NB4 (cell line): ENCODE measurements at regions not wholly inside any gene's neighbourhood (a gene's known extent, or its start where the extent isn't known, plus 50 kb on each side); places are given as distances from the start of the nearest gene placed in this dataset.

Source experiments
- DNase-seq: peaks from one replicate; pipeline ENCODE4 v3.0.0; 2010; ENCODE audit warnings: low read depth
- H3K4me3 ChIP-seq: one replicate; pipeline ENCODE4 v1.5.1; 2011; ENCODE audit warnings: mild to moderate bottlenecking, low read depth, low read length, moderate library complexity
- MYC ChIP-seq: IDR thresholded peaks from 2 replicates; pipeline ENCODE4 v1.6.1; 2011; ENCODE audit warnings: low read depth, low read length
- POLR2A ChIP-seq: IDR thresholded peaks from 2 replicates; pipeline ENCODE4 v1.6.1; 2011; ENCODE audit warnings: mild to moderate bottlenecking; ENCODE audit not compliant: insufficient read length; ENCODE audit errors: extremely low read depth
- TF ChIP-seq, protein P1 (sequence below): IDR thresholded peaks from one replicate; pipeline ENCODE4 v1.5.1; 2012; ENCODE audit warnings: low read depth, low read length
- TF ChIP-seq, protein P2 (sequence below): IDR thresholded peaks from 2 replicates; pipeline ENCODE4 v1.6.1; 2011; ENCODE audit warnings: low read depth, low read length

DNA sequence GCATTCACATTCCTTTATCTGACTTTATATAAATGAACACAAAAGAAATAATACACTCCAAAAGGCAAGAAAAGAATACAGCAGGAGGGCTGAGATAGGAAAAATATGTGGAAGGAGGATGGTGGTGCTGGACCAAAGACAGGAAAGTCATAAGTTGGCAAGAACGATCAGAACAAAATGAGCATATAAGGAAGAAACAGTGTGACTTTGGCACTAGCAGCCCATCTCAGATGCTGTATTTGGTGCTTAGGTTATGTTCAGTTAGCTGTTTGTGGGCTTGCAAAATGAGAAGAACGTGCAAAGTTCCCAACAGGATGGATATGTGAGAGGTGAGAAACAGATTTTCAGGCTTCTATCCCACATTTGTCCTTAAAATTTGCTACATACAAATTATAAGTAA lies 719.8 kb upstream of the ADGRL4 start:
- TF ChIP-seq MYC (no peak), POLR2A (no peak)
- TF ChIP-seq, protein P1, sequence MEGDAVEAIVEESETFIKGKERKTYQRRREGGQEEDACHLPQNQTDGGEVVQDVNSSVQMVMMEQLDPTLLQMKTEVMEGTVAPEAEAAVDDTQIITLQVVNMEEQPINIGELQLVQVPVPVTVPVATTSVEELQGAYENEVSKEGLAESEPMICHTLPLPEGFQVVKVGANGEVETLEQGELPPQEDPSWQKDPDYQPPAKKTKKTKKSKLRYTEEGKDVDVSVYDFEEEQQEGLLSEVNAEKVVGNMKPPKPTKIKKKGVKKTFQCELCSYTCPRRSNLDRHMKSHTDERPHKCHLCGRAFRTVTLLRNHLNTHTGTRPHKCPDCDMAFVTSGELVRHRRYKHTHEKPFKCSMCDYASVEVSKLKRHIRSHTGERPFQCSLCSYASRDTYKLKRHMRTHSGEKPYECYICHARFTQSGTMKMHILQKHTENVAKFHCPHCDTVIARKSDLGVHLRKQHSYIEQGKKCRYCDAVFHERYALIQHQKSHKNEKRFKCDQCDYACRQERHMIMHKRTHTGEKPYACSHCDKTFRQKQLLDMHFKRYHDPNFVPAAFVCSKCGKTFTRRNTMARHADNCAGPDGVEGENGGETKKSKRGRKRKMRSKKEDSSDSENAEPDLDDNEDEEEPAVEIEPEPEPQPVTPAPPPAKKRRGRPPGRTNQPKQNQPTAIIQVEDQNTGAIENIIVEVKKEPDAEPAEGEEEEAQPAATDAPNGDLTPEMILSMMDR = no peak
- TF ChIP-seq, protein P2, sequence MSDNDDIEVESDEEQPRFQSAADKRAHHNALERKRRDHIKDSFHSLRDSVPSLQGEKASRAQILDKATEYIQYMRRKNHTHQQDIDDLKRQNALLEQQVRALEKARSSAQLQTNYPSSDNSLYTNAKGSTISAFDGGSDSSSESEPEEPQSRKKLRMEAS = no peak
- no peak overlapping the region for H3K4me3 ChIP-seq
- no peak for DNase-seq

DNA sequence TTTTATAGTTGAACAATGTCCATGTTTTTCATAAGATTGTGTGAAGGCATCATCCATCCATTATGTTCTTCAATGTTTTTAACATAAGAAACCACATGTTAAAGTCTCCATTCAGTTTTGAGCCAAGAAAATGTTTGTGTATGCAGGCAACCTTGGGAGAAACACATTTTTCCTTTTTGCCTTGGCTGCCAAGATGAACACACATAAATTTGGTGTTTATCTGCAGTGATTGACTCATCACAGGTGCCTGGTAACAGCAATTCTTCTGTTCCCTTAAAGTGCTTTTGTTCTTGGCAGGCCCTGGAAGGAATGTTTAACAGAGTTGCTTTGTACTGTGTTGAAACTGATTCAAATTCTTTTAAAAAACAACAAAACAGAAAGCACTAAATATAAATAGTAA lies 709.9 kb upstream of the ADGRL4 start:
- no peak for TF ChIP-seq MYC
- TF ChIP-seq, protein P2 = no peak
- TF ChIP-seq POLR2A = no peak
- TF ChIP-seq, protein P1 = no peak
- no peak for DNase-seq
- no peak overlapping the region for H3K4me3 ChIP-seq

DNA sequence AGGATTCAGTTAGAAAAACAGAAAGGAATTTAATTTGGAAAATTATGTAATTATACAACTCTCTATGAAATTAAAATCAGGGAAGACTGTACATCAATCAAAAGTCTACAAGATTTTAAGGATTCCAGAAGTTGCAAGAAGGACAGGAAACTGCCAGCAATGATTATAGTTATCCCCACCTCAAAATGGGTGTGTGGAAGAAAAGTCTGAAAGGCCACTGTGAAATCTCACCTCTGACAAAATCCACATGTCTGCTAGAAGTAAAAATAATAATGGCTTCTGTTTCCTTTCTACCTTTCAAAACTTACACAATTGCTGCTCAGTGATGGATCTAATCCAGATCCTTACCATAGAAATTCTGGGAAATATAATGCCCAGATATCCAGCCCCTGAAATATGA lies 708.1 kb upstream of the ADGRL4 start:
- DNase-seq = no peak
- H3K4me3 ChIP-seq = no peak overlapping the region
- TF ChIP-seq POLR2A = no peak
- no peak for TF ChIP-seq MYC
- TF ChIP-seq, protein P2 = no peak
- TF ChIP-seq, protein P1 = no peak

DNA sequence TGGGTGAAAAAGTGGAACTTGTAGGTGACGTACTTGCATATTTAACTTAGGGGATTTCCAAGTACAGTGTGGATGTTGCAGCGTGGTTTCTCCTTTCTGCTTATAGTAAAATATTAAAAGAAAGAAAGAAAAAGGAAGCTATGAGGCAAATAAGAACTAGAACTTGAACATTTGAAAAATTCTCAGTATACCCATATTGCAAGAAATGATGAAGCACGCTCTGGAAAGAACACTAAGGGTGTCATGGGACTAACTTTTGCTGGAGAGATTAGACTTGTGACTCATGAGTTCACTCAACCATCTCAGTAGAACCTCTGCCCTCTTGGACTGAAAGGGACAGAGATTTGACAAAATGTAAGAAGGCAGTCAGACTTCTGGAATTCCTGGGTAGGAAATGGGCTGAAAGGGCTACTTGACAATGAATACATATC lies 704.5 kb upstream of the ADGRL4 start:
- DNase-seq = no peak
- TF ChIP-seq MYC = no peak
- TF ChIP-seq POLR2A = no peak
- TF ChIP-seq, protein P1 = no peak
- TF ChIP-seq, protein P2 = no peak
- H3K4me3 ChIP-seq = no peak overlapping the region

DNA sequence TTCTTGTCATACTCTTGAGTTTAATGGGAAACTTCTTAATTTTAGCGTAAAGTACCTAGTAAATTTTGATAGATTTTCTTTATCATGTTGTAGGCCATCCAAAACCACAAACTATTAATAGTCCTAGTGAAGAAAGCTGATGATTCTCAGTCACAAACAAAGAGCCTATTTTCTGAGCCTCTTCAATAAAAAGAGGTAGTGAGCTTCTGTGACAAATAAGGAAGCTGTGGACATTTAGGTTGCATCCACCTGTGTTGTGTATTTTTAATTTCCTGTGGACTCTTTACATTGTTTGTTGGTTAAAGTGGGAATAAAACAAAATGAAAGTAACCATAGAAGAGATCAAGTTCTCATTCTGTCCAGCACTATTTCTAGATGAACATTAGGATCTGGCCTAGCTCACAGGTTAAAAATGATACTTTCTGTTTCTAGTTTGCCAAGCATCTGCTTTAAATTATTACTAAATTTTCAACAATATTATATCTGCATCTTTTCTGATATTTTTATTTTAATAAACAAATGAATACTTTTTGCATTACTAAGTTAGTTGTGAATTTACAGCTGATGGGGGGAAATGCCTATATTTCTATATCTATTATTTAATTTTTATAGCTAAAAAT lies 702.2 kb upstream of the ADGRL4 start:
- TF ChIP-seq, protein P2 = no peak
- TF ChIP-seq POLR2A (no peak), MYC (no peak)
- TF ChIP-seq, protein P1 = no peak
- no peak for DNase-seq
- H3K4me3 ChIP-seq = no peak overlapping the region

DNA sequence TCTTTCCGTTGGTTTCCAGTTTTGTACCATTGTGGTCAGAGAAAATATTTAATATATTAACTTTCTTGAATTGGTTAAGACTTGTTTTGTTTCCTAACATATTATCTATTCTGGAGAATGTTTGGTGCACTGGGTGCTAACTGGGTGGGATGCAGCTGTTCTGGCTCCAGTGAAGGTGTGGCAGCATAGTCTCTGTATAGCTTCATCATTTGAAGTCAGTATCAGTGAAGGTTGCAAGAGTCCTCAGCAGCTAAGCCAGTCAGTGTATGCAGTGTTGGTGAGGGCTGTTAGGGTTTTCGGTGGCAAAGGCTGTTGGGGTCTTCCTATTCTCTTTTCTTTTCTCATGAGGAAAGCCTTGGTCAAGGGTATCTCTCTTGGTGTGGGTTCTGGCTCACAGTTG lies 698.7 kb upstream of the ADGRL4 start:
- TF ChIP-seq, protein P2 = no peak
- TF ChIP-seq, protein P1 = no peak

More for the DNA sequence above, 698.7 kb upstream of the ADGRL4 start:
- DNase-seq = no peak
- H3K4me3 ChIP-seq = no peak overlapping the region
